Heart left ventricle (tissue), 13 donors: ENCODE measurements at regions not wholly inside any gene's neighbourhood (a gene's known extent, or its start where the extent isn't known, plus 50 kb on each side); places are given as distances from the start of the nearest gene placed in this dataset.

Source experiments
- CTCF ChIP-seq, 12 donors: fragments of 200-600 bp; sonication (generic) in 4 of 12; IDR thresholded peaks; one replicate each; pipeline versions ENCODE4 v1.5.0 to v1.8.0; 2018 to 2022; ENCODE audit warnings: antibody characterized with exemption in 12 of 12, mild to moderate bottlenecking in 5 of 12
- POLR2A ChIP-seq, 2 donors: fragments of 450-650 bp; IDR thresholded peaks; one replicate each; pipeline ENCODE4 v1.6.1; 2017; ENCODE audit warnings: antibody characterized with exemption in 2 of 2, mild to moderate bottlenecking in 2 of 2, moderate library complexity in 2 of 2
- donor health status: ischemic (EF 13 %, LVEDD 7.1; RV severe dilation, severe dysfunction).
- donor health status: DM: no; HTN: yes; CAD: no.
- donor health status: DM: no; HTN: no; CAD: no.
- donor health status: ischemic (EF 25% LVEDD 6.9; RV normal size, moderate dysfunction).
- donor health status: ischemic (EF 25% LVEDD 5.7; RV mildly dilated, moderate dysfunction).
- donor health status: ischemic (EF 35%, LVEDD 5.7; RV mildly dilated, moderate dysfunction).
- donor health status: nonischemic (EF 11% LVEDD 7.7; RV severe dilation, severe dysfunction).
- donor health status: DM: yes; HTN: yes; CAD: no.
- donor health status: PGD.
- donor health status: ischemic (EF 29% LVEDD 5.4; RV normal size, mild dysfunction).
- donor health status: nonischemic (EF 23%, LVEDD 6.1; RV moderate dilation, normal function).

GRCh38 chr17:56739376-56739775 lies 94.3 kb downstream of the C17orf67 start:
- TF ChIP-seq POLR2A (IDR thresholded peaks at IDR 0.05) (no peak), CTCF (IDR thresholded peaks at IDR 0.05) (no peak)
